GM23338 (cell line): ENCODE measurements at regions not wholly inside any gene's neighbourhood (a gene's known extent, or its start where the extent isn't known, plus 50 kb on each side); places are given as distances from the start of the nearest gene placed in this dataset.
A peak's percentile ranks its signal among the peaks of the same experiment; 100 is the strongest.

Experiments
- ATAC-seq: fragments of 200-7000 bp; cut with Tn5 transposase; 3 replicates; pipeline ENCODE4 v1.9.1; 2020
- DNase-seq: peaks from one replicate; pipeline ENCODE4 v3.0.0-alpha.2; 2015; ENCODE audit warnings: low spot score
- H2AFZ ChIP-seq: fragments of 200-600 bp; sonication (generic); 2 replicates; pipeline ENCODE4 v1.8.0; 2016; ENCODE audit warnings: antibody characterized with exemption, mild to moderate bottlenecking, moderate library complexity
- H3F3A ChIP-seq: fragments of 200-600 bp; sonication (generic); replicated peaks from 2 replicates; pipeline ENCODE4 v1.8.0; 2017; ENCODE audit warnings: antibody characterized with exemption, mixed run types, low read depth
- H3K27ac ChIP-seq: fragments of 200-600 bp; sonication (generic); 2 replicates; pipeline ENCODE4 v1.6.1; 2016; ENCODE audit warnings: low read depth
- H3K27me3 ChIP-seq: fragments of 200-600 bp; sonication (generic); 2 replicates; pipeline ENCODE4 v1.8.0; 2016; ENCODE audit warnings: mild to moderate bottlenecking, mixed run types, moderate library complexity; ENCODE audit not compliant: insufficient read depth
- H3K36me3 ChIP-seq: fragments of 200-600 bp; sonication (generic); 2 replicates; pipeline ENCODE4 v1.8.0; 2016; ENCODE audit warnings: mild to moderate bottlenecking; ENCODE audit not compliant: insufficient read depth
- H3K4me1 ChIP-seq: fragments of 200-600 bp; sonication (generic); 2 replicates; pipeline ENCODE4 v1.8.0; 2016; ENCODE audit warnings: mild to moderate bottlenecking, moderate library complexity; ENCODE audit not compliant: insufficient read depth
- H3K4me2 ChIP-seq: fragments of 200-600 bp; sonication (generic); 2 replicates; pipeline ENCODE4 v1.7.1; 2017; ENCODE audit warnings: mixed run types
- H3K4me3 ChIP-seq: fragments of 200-600 bp; sonication (generic); 2 replicates; pipeline ENCODE4 v1.6.1; 2016; ENCODE audit warnings: mixed run types
- H3K79me2 ChIP-seq: fragments of 200-600 bp; sonication (generic); replicated peaks from 2 replicates; pipeline ENCODE4 v1.8.0; 2017; ENCODE audit warnings: mild to moderate bottlenecking; ENCODE audit not compliant: insufficient read depth
- H3K9me2 ChIP-seq: fragments of 200-600 bp; sonication (generic); 2 replicates; pipeline ENCODE4 v1.8.0; 2017; ENCODE audit not compliant: insufficient read depth
- H4K20me1 ChIP-seq: fragments of 200-600 bp; sonication (generic); replicated peaks from 2 replicates; pipeline ENCODE4 v1.8.0; 2017; ENCODE audit warnings: mild to moderate bottlenecking; ENCODE audit not compliant: insufficient read depth
- H3K27ac Mint-ChIP-seq: 2 replicates; pipeline ENCODE4 v1.8.0; 2020; ENCODE audit warnings: inconsistent platforms, mild to moderate bottlenecking, moderate library complexity, mixed read lengths
- H3K27me3 Mint-ChIP-seq: 3 replicates; pipeline ENCODE4 v1.8.0; 2022; ENCODE audit warnings: low read depth, mild to moderate bottlenecking, moderate library complexity, mixed read lengths, inconsistent platforms; ENCODE audit not compliant: insufficient read depth, poor library complexity
- H3K36me3 Mint-ChIP-seq: 3 replicates; pipeline ENCODE4 v1.8.0; 2021; ENCODE audit warnings: low read depth, mild to moderate bottlenecking, inconsistent platforms, moderate library complexity, mixed read lengths
- H3K4me1 Mint-ChIP-seq: 3 replicates; pipeline ENCODE4 v1.8.0; 2020; ENCODE audit warnings: mild to moderate bottlenecking, inconsistent platforms, mixed read lengths
- H3K4me3 Mint-ChIP-seq: 3 replicates; pipeline ENCODE4 v1.8.0; 2021; ENCODE audit warnings: moderate library complexity, mild to moderate bottlenecking, inconsistent platforms, mixed read lengths
- H3K9me3 Mint-ChIP-seq: 3 replicates; pipeline ENCODE4 v1.8.0; 2020; ENCODE audit warnings: moderate library complexity, mild to moderate bottlenecking, inconsistent platforms, mixed read lengths
- JUNB ChIP-seq: IDR thresholded peaks from one replicate; pipeline ENCODE4 v1.6.1; 2016; ENCODE audit warnings: antibody characterized with exemption; ENCODE audit not compliant: unreplicated experiment
- STAT1 ChIP-seq: IDR thresholded peaks from one replicate; pipeline ENCODE4 v1.6.1; 2016; ENCODE audit warnings: antibody characterized with exemption; ENCODE audit not compliant: unreplicated experiment
- ZNF114 ChIP-seq: fragments of 250-450 bp; sonication (Bioruptor Pico); IDR thresholded peaks from 2 replicates; pipeline ENCODE4 v1.5.0; 2020; ENCODE audit warnings: mild to moderate bottlenecking, moderate library complexity
- ZNF331 ChIP-seq: fragments of 250-450 bp; sonication (Bioruptor Pico); IDR thresholded peaks from 2 replicates; pipeline ENCODE4 v1.5.0; 2020; ENCODE audit warnings: low read depth, mild to moderate bottlenecking, moderate library complexity
- TF ChIP-seq, protein P1 (sequence below): fragments of 250-450 bp; sonication (Bioruptor Pico); IDR thresholded peaks from 2 replicates; pipeline ENCODE4 v1.5.0; 2020; ENCODE audit warnings: mild to moderate bottlenecking, moderate library complexity
- TF ChIP-seq, protein P2 (sequence below), 2 experiments: fragments of 200-600 bp in 1 of 2; sonication (generic) in 1 of 2; conservative IDR thresholded peaks; 2 replicates each; pipeline versions ENCODE4 v1.5.1 to v1.6.1; 2016 to 2017; ENCODE audit warnings: antibody characterized with exemption in 2 of 2, low read depth in 2 of 2, mild to moderate bottlenecking in 2 of 2, moderate library complexity in 1 of 2
- TF ChIP-seq, protein P3 (sequence below): IDR thresholded peaks from 2 replicates; pipeline ENCODE4 v1.6.1; 2016; ENCODE audit warnings: antibody characterized with exemption
- TF ChIP-seq, protein P4 (sequence below): IDR thresholded peaks from one replicate; pipeline ENCODE4 v1.6.1; 2018; ENCODE audit warnings: antibody characterized with exemption; ENCODE audit not compliant: unreplicated experiment

DNA sequence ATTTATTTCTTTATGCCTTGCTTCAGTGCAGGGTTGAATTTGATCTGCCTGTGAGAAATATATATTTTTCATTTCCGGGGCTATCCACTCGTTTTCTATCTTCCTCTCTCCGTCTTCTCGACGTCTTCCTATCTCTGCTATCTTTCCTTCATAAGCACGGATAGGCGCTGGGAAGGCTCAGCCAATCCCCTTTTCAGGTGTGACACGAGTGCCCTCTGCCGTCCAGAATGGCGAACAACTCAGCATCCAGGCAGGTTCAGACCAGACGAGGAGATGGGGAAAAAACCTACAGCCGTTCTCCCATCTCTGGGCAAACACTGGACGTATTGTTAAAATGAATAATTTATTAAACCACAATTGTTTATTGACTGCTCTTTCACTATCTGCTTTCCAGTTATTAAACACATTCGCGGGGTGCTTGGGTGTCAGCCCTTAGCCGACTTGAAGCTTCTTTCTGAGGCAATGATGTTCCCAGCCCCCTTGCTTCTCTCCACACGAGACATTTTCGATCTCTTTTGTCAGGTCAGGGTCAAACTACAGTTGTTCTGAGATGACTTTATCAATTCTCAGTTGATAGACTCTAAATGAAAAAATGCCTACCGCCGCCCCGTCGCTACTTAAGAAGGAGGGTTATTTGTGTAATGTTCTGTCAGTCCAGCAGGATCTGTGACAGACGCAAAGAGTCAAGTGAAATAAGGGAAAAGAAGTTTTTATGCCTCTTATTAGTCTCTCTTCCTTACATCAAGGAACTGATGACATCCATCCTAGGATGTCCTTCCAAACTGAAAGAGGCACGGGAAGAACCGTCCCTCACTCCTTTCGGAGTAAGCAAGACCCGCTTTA, 96.3 kb upstream of the NOCT start:
- H2AFZ ChIP-seq, result no peak overlapping the region
- peaks cover 6% of the 10 kb centered on the region for H3K27me3 Mint-ChIP-seq
- no peaks in the 10 kb centered on the region for H4K20me1 ChIP-seq
- no peak overlapping the region for H3K27ac ChIP-seq
- H3K27me3 ChIP-seq, result no peaks in the 10 kb centered on the region
- DNase-seq (peak; percentile 90), ATAC-seq (peak; percentile 99)
- H3K9me2 ChIP-seq, result peaks cover 4% of the 10 kb centered on the region; the same call in 1 of the 2 replicates
- no peaks in the 10 kb centered on the region for H3K79me2 ChIP-seq
- H3K9me3 Mint-ChIP-seq, result 0 out of 3 replicates have a peak, but pooled peaks cover 2% of the 10 kb centered on the region
- no peak overlapping the region for H3K4me3 Mint-ChIP-seq
- H3K4me1 Mint-ChIP-seq, result peaks cover 17% of the 10 kb centered on the region
- TF ChIP-seq, protein P1, sequence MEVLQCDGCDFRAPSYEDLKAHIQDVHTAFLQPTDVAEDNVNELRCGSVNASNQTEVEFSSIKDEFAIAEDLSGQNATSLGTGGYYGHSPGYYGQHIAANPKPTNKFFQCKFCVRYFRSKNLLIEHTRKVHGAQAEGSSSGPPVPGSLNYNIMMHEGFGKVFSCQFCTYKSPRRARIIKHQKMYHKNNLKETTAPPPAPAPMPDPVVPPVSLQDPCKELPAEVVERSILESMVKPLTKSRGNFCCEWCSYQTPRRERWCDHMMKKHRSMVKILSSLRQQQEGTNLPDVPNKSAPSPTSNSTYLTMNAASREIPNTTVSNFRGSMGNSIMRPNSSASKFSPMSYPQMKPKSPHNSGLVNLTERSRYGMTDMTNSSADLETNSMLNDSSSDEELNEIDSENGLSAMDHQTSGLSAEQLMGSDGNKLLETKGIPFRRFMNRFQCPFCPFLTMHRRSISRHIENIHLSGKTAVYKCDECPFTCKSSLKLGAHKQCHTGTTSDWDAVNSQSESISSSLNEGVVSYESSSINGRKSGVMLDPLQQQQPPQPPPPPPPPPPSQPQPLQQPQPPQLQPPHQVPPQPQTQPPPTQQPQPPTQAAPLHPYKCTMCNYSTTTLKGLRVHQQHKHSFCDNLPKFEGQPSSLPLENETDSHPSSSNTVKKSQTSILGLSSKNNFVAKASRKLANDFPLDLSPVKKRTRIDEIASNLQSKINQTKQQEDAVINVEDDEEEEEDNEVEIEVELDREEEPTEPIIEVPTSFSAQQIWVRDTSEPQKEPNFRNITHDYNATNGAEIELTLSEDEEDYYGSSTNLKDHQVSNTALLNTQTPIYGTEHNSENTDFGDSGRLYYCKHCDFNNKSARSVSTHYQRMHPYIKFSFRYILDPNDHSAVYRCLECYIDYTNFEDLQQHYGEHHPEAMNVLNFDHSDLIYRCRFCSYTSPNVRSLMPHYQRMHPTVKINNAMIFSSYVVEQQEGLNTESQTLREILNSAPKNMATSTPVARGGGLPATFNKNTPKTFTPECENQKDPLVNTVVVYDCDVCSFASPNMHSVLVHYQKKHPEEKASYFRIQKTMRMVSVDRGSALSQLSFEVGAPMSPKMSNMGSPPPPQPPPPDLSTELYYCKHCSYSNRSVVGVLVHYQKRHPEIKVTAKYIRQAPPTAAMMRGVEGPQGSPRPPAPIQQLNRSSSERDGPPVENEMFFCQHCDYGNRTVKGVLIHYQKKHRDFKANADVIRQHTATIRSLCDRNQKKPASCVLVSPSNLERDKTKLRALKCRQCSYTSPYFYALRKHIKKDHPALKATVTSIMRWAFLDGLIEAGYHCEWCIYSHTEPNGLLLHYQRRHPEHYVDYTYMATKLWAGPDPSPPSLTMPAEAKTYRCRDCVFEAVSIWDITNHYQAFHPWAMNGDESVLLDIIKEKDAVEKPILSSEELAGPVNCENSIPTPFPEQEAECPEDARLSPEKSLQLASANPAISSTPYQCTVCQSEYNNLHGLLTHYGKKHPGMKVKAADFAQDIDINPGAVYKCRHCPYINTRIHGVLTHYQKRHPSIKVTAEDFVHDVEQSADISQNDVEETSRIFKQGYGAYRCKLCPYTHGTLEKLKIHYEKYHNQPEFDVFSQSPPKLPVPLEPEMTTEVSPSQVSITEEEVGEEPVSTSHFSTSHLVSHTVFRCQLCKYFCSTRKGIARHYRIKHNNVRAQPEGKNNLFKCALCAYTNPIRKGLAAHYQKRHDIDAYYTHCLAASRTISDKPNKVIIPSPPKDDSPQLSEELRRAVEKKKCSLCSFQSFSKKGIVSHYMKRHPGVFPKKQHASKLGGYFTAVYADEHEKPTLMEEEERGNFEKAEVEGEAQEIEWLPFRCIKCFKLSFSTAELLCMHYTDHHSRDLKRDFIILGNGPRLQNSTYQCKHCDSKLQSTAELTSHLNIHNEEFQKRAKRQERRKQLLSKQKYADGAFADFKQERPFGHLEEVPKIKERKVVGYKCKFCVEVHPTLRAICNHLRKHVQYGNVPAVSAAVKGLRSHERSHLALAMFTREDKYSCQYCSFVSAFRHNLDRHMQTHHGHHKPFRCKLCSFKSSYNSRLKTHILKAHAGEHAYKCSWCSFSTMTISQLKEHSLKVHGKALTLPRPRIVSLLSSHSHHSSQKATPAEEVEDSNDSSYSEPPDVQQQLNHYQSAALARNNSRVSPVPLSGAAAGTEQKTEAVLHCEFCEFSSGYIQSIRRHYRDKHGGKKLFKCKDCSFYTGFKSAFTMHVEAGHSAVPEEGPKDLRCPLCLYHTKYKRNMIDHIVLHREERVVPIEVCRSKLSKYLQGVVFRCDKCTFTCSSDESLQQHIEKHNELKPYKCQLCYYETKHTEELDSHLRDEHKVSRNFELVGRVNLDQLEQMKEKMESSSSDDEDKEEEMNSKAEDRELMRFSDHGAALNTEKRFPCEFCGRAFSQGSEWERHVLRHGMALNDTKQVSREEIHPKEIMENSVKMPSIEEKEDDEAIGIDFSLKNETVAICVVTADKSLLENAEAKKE (CRISPR knock-in tag), result no peak
- TF ChIP-seq JUNB (no peak), ZNF114 (CRISPR knock-in tag) (no peak), ZNF331 (CRISPR knock-in tag) (no peak), STAT1 (no peak)
- TF ChIP-seq, protein P2, sequence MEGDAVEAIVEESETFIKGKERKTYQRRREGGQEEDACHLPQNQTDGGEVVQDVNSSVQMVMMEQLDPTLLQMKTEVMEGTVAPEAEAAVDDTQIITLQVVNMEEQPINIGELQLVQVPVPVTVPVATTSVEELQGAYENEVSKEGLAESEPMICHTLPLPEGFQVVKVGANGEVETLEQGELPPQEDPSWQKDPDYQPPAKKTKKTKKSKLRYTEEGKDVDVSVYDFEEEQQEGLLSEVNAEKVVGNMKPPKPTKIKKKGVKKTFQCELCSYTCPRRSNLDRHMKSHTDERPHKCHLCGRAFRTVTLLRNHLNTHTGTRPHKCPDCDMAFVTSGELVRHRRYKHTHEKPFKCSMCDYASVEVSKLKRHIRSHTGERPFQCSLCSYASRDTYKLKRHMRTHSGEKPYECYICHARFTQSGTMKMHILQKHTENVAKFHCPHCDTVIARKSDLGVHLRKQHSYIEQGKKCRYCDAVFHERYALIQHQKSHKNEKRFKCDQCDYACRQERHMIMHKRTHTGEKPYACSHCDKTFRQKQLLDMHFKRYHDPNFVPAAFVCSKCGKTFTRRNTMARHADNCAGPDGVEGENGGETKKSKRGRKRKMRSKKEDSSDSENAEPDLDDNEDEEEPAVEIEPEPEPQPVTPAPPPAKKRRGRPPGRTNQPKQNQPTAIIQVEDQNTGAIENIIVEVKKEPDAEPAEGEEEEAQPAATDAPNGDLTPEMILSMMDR (conservative IDR thresholded peaks at IDR 0.05; ENCODE audit: low read depth in 2 of 2), result peak; percentile 92 to 99
- TF ChIP-seq, protein P3, sequence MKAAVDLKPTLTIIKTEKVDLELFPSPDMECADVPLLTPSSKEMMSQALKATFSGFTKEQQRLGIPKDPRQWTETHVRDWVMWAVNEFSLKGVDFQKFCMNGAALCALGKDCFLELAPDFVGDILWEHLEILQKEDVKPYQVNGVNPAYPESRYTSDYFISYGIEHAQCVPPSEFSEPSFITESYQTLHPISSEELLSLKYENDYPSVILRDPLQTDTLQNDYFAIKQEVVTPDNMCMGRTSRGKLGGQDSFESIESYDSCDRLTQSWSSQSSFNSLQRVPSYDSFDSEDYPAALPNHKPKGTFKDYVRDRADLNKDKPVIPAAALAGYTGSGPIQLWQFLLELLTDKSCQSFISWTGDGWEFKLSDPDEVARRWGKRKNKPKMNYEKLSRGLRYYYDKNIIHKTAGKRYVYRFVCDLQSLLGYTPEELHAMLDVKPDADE, result no peak
- TF ChIP-seq, protein P4, sequence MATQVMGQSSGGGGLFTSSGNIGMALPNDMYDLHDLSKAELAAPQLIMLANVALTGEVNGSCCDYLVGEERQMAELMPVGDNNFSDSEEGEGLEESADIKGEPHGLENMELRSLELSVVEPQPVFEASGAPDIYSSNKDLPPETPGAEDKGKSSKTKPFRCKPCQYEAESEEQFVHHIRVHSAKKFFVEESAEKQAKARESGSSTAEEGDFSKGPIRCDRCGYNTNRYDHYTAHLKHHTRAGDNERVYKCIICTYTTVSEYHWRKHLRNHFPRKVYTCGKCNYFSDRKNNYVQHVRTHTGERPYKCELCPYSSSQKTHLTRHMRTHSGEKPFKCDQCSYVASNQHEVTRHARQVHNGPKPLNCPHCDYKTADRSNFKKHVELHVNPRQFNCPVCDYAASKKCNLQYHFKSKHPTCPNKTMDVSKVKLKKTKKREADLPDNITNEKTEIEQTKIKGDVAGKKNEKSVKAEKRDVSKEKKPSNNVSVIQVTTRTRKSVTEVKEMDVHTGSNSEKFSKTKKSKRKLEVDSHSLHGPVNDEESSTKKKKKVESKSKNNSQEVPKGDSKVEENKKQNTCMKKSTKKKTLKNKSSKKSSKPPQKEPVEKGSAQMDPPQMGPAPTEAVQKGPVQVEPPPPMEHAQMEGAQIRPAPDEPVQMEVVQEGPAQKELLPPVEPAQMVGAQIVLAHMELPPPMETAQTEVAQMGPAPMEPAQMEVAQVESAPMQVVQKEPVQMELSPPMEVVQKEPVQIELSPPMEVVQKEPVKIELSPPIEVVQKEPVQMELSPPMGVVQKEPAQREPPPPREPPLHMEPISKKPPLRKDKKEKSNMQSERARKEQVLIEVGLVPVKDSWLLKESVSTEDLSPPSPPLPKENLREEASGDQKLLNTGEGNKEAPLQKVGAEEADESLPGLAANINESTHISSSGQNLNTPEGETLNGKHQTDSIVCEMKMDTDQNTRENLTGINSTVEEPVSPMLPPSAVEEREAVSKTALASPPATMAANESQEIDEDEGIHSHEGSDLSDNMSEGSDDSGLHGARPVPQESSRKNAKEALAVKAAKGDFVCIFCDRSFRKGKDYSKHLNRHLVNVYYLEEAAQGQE, result no peak
- H3K4me1 ChIP-seq, result no peaks in the 10 kb centered on the region
- no peaks in the 10 kb centered on the region for H3F3A ChIP-seq
- H3K4me3 ChIP-seq, result no peak overlapping the region
- no peak overlapping the region for H3K4me2 ChIP-seq
- H3K36me3 ChIP-seq, result no peaks in the 10 kb centered on the region
- no peaks in the 10 kb centered on the region for H3K36me3 Mint-ChIP-seq
- H3K27ac Mint-ChIP-seq, result no peak overlapping the region
